K562 (cell line): ENCODE measurements at regions not wholly inside any gene's neighbourhood (a gene's known extent, or its start where the extent isn't known, plus 50 kb on each side); places are given as distances from the start of the nearest gene placed in this dataset.
"Not testable (repeated sequence)": the region's sequence is repeated elsewhere in the genome, so short reads cannot be mapped to it uniquely, and the experiment has no call there.

Source experiments
- ATAC-seq: fragments of 200-7000 bp; cut with Tn5 transposase; 3 replicates; pipeline ENCODE4 v1.9.1; 2020; ENCODE audit warnings: moderate library complexity
- BruUV-seq: library from RNA; stranded (reverse); fragments of 400-500 nt; replicated peaks from 2 replicates; lab custom pipeline; 2021; lab: Mats Ljungman, UMichigan
- CTCF ChIA-PET: fragments of 300-600 bp; formaldehyde crosslinking; extraction: SDS; loops from one replicate; lab custom pipeline; 2021; ENCODE audit warnings: low intra/inter-chr PET ratio; lab: Yijun Ruan, JAX
- POLR2A ChIA-PET: fragments of 300-600, 350-650 bp; sonication (Branson Sonifier 250); formaldehyde crosslinking; extraction: SDS; loops from one replicate; lab custom pipeline; 2021; ENCODE audit warnings: antibody characterized with exemption, inconsistent platforms; lab: Yijun Ruan, JAX
- DNase-seq, 4 experiments: peaks; one replicate each; pipeline versions ENCODE4 v3.0.0 to v3.0.0-alpha.2; 2011 to 2018; ENCODE audit warnings: low spot score in 3 of 4, mixed read lengths in 3 of 4; ENCODE audit errors: extremely low read depth in 1 of 4
- FAIRE-seq: peaks from 2 replicates; lab custom pipeline; 2011; peaks lifted over from hg19 to GRCh38; lab: Jason Lieb, UNC
- H2AFZ ChIP-seq: 2 replicates; pipeline ENCODE4 v1.6.0; 2011; ENCODE audit warnings: low read depth, low read length, control low read depth, inconsistent platforms
- H3K27ac ChIP-seq: fragments of 200-600 bp; 3 replicates; pipeline ENCODE4 v1.8.0; 2011; ENCODE audit warnings: low read depth, mild to moderate bottlenecking, control low read depth, inconsistent platforms, low read length, moderate library complexity, mixed read lengths; ENCODE audit errors: extremely low read depth
- H3K27me3 ChIP-seq, 2 experiments: fragments of 300-600 bp in 1 of 2; 2 replicates in 1 of 2; 3 replicates in 1 of 2; pipeline versions ENCODE4 v1.6.0 to v1.8.0; 2011; ENCODE audit warnings: inconsistent platforms in 2 of 2, low read length in 2 of 2, mild to moderate bottlenecking in 1 of 2, mixed read lengths in 1 of 2, moderate library complexity in 1 of 2; ENCODE audit not compliant: control insufficient read depth in 2 of 2, insufficient read depth in 2 of 2
- H3K36me3 ChIP-seq: fragments of 300-600 bp; 3 replicates; pipeline ENCODE4 v1.8.0; 2011; ENCODE audit warnings: mild to moderate bottlenecking, low read length, inconsistent platforms; ENCODE audit not compliant: control insufficient read depth, insufficient read depth
- H3K4me1 ChIP-seq, 2 experiments: fragments of 200-600 bp in 1 of 2; replicated peaks in 1 of 2; 2 replicates in 1 of 2; 3 replicates in 1 of 2; pipeline versions ENCODE4 v1.5.1 to v1.8.0; 2011; ENCODE audit warnings: inconsistent platforms in 2 of 2, low read length in 2 of 2, mild to moderate bottlenecking in 1 of 2, mixed read lengths in 1 of 2, moderate library complexity in 1 of 2; ENCODE audit not compliant: control insufficient read depth in 2 of 2, insufficient read depth in 2 of 2
- H3K4me2 ChIP-seq: 2 replicates; pipeline ENCODE4 v1.6.1; 2011; ENCODE audit warnings: low read length, control low read depth, inconsistent platforms, mixed read lengths; ENCODE audit not compliant: insufficient read depth
- H3K4me3 ChIP-seq: fragments of 200-600 bp; sonication (generic), shearing (Covaris generic); 2 replicates; pipeline ENCODE4 v1.5.1; 2016; ENCODE audit warnings: control low read depth, inconsistent platforms
- H3K79me2 ChIP-seq: fragments of 200-600 bp; 3 replicates; pipeline ENCODE4 v1.8.0; 2011; ENCODE audit warnings: low read length, inconsistent platforms; ENCODE audit not compliant: control insufficient read depth, insufficient read depth
- H3K9ac ChIP-seq, 2 experiments: 2 replicates each; pipeline versions ENCODE4 v1.6.0 to v1.6.1; 2011; ENCODE audit warnings: low read depth in 2 of 2, low read length in 2 of 2, control low read depth in 1 of 2, inconsistent platforms in 1 of 2, mild to moderate bottlenecking in 1 of 2, mixed read lengths in 1 of 2; ENCODE audit not compliant: insufficient read depth in 1 of 2
- H3K9me1 ChIP-seq: one replicate; pipeline ENCODE4 v1.6.0; 2011; ENCODE audit warnings: inconsistent platforms, mild to moderate bottlenecking, low read length, moderate library complexity; ENCODE audit not compliant: control insufficient read depth, insufficient read depth
- H3K9me3 ChIP-seq: replicated peaks from 2 replicates; pipeline ENCODE4 v1.5.1; 2011; ENCODE audit warnings: low read depth, low read length, inconsistent platforms; ENCODE audit not compliant: control insufficient read depth, insufficient read depth
- H4K20me1 ChIP-seq: replicated peaks from 2 replicates; pipeline ENCODE4 v1.6.1; 2011; ENCODE audit warnings: low read length, inconsistent platforms, mixed read lengths; ENCODE audit not compliant: control insufficient read depth, insufficient read depth
- HMG20B ChIP-seq: fragments of 250-450 bp; sonication (Bioruptor Pico); IDR thresholded peaks from 2 replicates; pipeline ENCODE4 v1.5.0; 2021; ENCODE audit warnings: mild to moderate bottlenecking
- HMGN3 ChIP-seq: IDR thresholded peaks from 2 replicates; pipeline ENCODE4 v1.6.1; 2011; ENCODE audit warnings: borderline replicate concordance, low read depth, mild to moderate bottlenecking, mixed read lengths, low read length; ENCODE audit not compliant: insufficient read length; ENCODE audit errors: extremely low read depth
- MCM3 ChIP-seq: fragments of 450-650 bp; IDR thresholded peaks from 2 replicates; pipeline ENCODE4 v1.6.1; 2016
- MCM5 ChIP-seq: fragments of 450-650 bp; IDR thresholded peaks from 2 replicates; pipeline ENCODE4 v1.6.1; 2016; ENCODE audit warnings: low read depth
- NONO ChIP-seq, 2 experiments: fragments of 200-400 bp in 1 of 2; fragments of 450-650 bp in 1 of 2; formaldehyde crosslinking in 1 of 2; IDR thresholded peaks; 2 replicates each; pipeline ENCODE4 v1.6.1; 2017; ENCODE audit warnings: low read depth in 2 of 2, mild to moderate bottlenecking in 2 of 2, moderate library complexity in 2 of 2, low read length in 1 of 2
- ZKSCAN3 ChIP-seq: fragments of 250-450 bp; sonication (Bioruptor Pico); IDR thresholded peaks from 2 replicates; pipeline ENCODE4 v1.4.0; 2020
- ZNF277 ChIP-seq: fragments of 250-450 bp; sonication (Bioruptor Pico); IDR thresholded peaks from 2 replicates; pipeline ENCODE4 v1.8.0; 2022; ENCODE audit warnings: inconsistent platforms, mild to moderate bottlenecking, moderate library complexity, borderline replicate concordance
- WGBS: fragments of 100-300 bp; shearing (Covaris generic); methylation state at CpG from one replicate; pipeline ENCODE4 v1.1.6; 2016; ENCODE audit warnings: low coverage, mixed read lengths; ENCODE audit not compliant: insufficient coverage; ENCODE audit errors: missing lambda C conversion rate; 5-methylcytosine and 5-hydroxymethylcytosine counted together
- in situ Hi-C: fragments of 300-500 bp; cut with MboI; formaldehyde crosslinking; loops from 4 replicates; pipeline ENCODE4 v1.15.0; 2018; ENCODE audit warnings: inconsistent platforms, mixed read lengths
- intact Hi-C: fragments of 100-400 bp; cut with micrococcal nuclease; formaldehyde crosslinking; loops from 2 replicates; pipeline ENCODE4 v1.14.2; 2022
- TF ChIP-seq, protein P1 (sequence below), 2 experiments: IDR thresholded peaks in 1 of 2; conservative IDR thresholded peaks in 1 of 2; 2 replicates each; pipeline ENCODE4 v1.6.1; 2016; ENCODE audit warnings: low read depth in 2 of 2, mild to moderate bottlenecking in 1 of 2, missing compliant biosample characterization in 1 of 2, missing genetic modification characterization in 1 of 2, moderate library complexity in 1 of 2

DNA sequence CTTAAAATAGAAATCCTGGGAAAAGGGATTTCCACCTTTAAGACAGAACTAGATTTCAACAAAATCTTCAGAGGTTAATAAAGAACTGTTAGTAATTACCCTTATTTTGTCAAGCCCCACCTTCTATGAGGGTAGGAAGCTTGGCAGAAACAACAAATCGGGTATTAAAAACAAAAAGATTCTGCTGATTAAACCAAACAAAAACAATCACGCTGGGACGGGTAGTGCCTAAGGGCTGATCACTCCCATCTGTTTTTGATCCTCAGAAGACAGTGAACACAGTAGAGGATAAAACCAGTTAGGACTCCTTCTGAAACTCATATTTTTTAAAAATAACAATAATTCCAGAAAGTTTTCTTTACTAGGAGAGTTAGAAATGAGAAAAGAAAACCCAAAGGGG lies 441.3 kb upstream of the API5 start:
- H3K9me3 ChIP-seq: no peaks in the 10 kb centered on the region
- no TSS peak for BruUV-seq
- no peak overlapping the region for H3K4me3 ChIP-seq
- DNase-seq (no peak), ATAC-seq (no peak), FAIRE-seq (no peak)
- H3K4me1 ChIP-seq: no peaks in the 10 kb centered on the region
- TF ChIP-seq MCM3 (no peak), ZNF277 (CRISPR knock-in tag) (no peak), HMG20B (no peak), ZKSCAN3 (CRISPR knock-in tag) (no peak), MCM5 (no peak), NONO (IDR thresholded peaks at IDR 0.05; ENCODE audit: low read depth in 2 of 2, low read length in 1 of 2) (no peak), HMGN3 (no peak)
- TF ChIP-seq, protein P1, sequence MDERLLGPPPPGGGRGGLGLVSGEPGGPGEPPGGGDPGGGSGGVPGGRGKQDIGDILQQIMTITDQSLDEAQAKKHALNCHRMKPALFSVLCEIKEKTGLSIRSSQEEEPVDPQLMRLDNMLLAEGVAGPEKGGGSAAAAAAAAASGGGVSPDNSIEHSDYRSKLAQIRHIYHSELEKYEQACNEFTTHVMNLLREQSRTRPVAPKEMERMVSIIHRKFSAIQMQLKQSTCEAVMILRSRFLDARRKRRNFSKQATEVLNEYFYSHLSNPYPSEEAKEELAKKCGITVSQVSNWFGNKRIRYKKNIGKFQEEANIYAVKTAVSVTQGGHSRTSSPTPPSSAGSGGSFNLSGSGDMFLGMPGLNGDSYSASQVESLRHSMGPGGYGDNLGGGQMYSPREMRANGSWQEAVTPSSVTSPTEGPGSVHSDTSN (CRISPR knock-in tag; IDR thresholded peaks at IDR 0.05; ENCODE audit: low read depth): no peak
- TF ChIP-seq, protein P1 (tag; conservative IDR thresholded peaks at IDR 0.05; ENCODE audit: low read depth): no peak
- no peaks in the 10 kb centered on the region for H3K79me2 ChIP-seq
- no peaks in the 10 kb centered on the region for H3K27me3 ChIP-seq
- ChIA-PET CTCF (no interaction called here), POLR2A (no interaction called here)
- H2AFZ ChIP-seq: no peak overlapping the region
- no peaks in the 10 kb centered on the region for H3K36me3 ChIP-seq
- intact Hi-C loops (no loop called here), in situ Hi-C loops (no loop called here)
- H3K9ac ChIP-seq: no peak overlapping the region
- no peak overlapping the region for H3K4me2 ChIP-seq
- H4K20me1 ChIP-seq: no peaks in the 10 kb centered on the region
- WGBS: 0% methylated on average over 3 of the region's 3 CpGs
- no peaks in the 10 kb centered on the region for H3K9me1 ChIP-seq
- H3K27ac ChIP-seq: no peak overlapping the region

DNA sequence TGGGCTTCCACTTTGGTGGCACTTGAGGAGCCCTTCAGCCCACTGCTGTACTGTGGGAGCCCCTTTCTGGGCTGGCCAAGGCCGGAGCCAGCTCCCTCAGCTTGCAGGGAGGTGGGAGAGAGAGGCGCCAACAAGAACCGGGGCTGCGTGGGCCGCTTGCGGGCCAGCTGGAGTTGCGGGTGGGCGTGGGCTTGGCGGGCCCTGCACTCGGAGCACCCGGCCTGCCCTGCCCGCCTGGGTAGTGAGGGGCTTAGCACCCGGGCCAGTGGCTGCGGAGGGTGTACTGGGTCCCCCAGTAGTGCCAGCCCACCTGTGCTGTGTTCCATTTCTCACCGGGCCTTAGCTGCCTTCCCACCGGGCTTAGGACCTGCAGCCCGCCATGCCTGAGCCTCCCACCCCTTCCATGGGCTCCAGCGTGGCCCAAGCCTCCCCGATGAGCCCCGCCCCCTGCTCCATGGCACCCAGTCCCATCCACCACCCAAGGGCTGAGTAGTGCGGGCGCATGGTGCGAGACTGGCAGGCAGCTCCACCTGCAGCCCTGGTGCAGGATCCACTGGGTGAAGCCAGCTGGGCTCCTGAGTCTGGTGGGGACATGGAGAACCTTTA lies 437.9 kb upstream of the API5 start:
- in situ Hi-C loops, H3K9me3 ChIP-seq, H3K4me2 ChIP-seq, H3K9ac ChIP-seq, CTCF ChIA-PET, H2AFZ ChIP-seq, POLR2A ChIA-PET, H4K20me1 ChIP-seq, H3K4me3 ChIP-seq, H3K9me1 ChIP-seq, H3K79me2 ChIP-seq, H3K36me3 ChIP-seq, DNase-seq, BruUV-seq, FAIRE-seq, H3K27ac ChIP-seq, ATAC-seq, H3K4me1 ChIP-seq, intact Hi-C loops, H3K27me3 ChIP-seq: not testable (repeated sequence)
- 0% methylated on average over 4 of the region's 23 CpGs for WGBS
